ENCODE measurements at regions not wholly inside any gene's neighbourhood (a gene's known extent, or its start where the extent isn't known, plus 50 kb on each side); places are given as distances from the start of the nearest gene placed in this dataset.

GRCh38 chr2:128502638-128503246 is 184.1 kb upstream of the HS6ST1 start:
- TF ChIP-seq POLR2AphosphoS5 (IDR thresholded peaks at IDR 0.05; ENCODE audit: low read depth, low read length), result no peak
- no peak for TF ChIP-seq POLR2A (IDR thresholded peaks at IDR 0.05; ENCODE audit: low read depth, low read length)
- no peak for TF ChIP-seq TAF1 (IDR thresholded peaks at IDR 0.05; ENCODE audit: low read depth, low read length)
- no peak for TF ChIP-seq SPI1 (IDR thresholded peaks at IDR 0.05; ENCODE audit: low read depth, low read length)
